Peyer's patch (tissue), 4 donors: ENCODE measurements at regions not wholly inside any gene's neighbourhood (a gene's known extent, or its start where the extent isn't known, plus 50 kb on each side); places are given as distances from the start of the nearest gene placed in this dataset.

Source experiments
- DNase-seq, 3 donors: peaks; one replicate each; pipeline ENCODE4 v3.0.0-alpha.2; 2017 to 2019
- H3K27ac ChIP-seq, 4 donors: fragments of 200-600 bp; sonication (generic); one replicate each; pipeline ENCODE4 v1.5.1; 2016 to 2019
- H3K27me3 ChIP-seq, 2 donors: fragments of 200-600 bp; sonication (generic); one replicate each; pipeline ENCODE4 v1.5.1; 2019
- H3K36me3 ChIP-seq, 3 donors: fragments of 200-600 bp; sonication (generic); one replicate each; pipeline ENCODE4 v1.5.1; 2016 to 2019
- H3K4me1 ChIP-seq, 4 donors: fragments of 200-600 bp; sonication (generic); one replicate each; pipeline ENCODE4 v1.5.1; 2016 to 2019
- H3K4me3 ChIP-seq, 4 donors: fragments of 200-600 bp; sonication (generic); 1 replicate in 3 of 4; 2 replicates in 1 of 4; pipeline ENCODE4 v1.5.1; 2016 to 2019; ENCODE audit warnings: mild to moderate bottlenecking in 1 of 4
- H3K9me3 ChIP-seq, 4 donors: fragments of 200-600 bp; sonication (generic); one replicate each; pipeline ENCODE4 v1.5.1; 2016 to 2019; ENCODE audit warnings: mild to moderate bottlenecking in 1 of 4
- POLR2A ChIP-seq, 2 donors: fragments of 450-650 bp; IDR thresholded peaks; one replicate each; pipeline ENCODE4 v1.5.1; 2017; ENCODE audit warnings: antibody characterized with exemption in 2 of 2, mild to moderate bottlenecking in 2 of 2, moderate library complexity in 2 of 2
- TF ChIP-seq, protein P1 (sequence below), 6 experiments: fragments of 450-650 bp in 4 of 6; fragments of 200-600 bp in 2 of 6; sonication (generic) in 1 of 6; IDR thresholded peaks; one replicate each; pipeline ENCODE4 v1.5.1; 2017 to 2019; ENCODE audit warnings: antibody characterized with exemption in 6 of 6, mild to moderate bottlenecking in 3 of 6, moderate library complexity in 1 of 6

DNA sequence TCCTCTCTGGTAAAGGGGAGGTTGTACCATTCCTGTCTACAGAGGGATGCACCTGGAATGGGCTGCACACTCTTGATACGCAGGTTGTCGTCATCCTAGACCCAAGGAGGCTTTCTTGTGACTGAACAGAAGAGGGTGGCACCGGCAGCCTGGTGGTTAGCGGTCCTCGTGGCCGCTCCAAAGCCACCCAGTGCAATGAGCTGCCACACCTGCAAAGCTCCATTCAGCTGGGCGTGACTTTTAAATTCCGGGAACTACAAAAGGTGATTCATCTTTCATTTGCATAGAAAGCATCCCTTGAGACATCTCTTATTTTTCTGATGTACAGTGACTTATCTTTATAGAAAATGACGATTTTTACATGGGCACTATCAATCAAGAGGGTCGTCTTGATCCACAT, 286.1 kb upstream of the IRX1 start:
- H3K4me3 ChIP-seq: no peak overlapping the region
- H3K4me1 ChIP-seq: no peaks in the 10 kb centered on the region
- TF ChIP-seq, protein P1, sequence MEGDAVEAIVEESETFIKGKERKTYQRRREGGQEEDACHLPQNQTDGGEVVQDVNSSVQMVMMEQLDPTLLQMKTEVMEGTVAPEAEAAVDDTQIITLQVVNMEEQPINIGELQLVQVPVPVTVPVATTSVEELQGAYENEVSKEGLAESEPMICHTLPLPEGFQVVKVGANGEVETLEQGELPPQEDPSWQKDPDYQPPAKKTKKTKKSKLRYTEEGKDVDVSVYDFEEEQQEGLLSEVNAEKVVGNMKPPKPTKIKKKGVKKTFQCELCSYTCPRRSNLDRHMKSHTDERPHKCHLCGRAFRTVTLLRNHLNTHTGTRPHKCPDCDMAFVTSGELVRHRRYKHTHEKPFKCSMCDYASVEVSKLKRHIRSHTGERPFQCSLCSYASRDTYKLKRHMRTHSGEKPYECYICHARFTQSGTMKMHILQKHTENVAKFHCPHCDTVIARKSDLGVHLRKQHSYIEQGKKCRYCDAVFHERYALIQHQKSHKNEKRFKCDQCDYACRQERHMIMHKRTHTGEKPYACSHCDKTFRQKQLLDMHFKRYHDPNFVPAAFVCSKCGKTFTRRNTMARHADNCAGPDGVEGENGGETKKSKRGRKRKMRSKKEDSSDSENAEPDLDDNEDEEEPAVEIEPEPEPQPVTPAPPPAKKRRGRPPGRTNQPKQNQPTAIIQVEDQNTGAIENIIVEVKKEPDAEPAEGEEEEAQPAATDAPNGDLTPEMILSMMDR (IDR thresholded peaks at IDR 0.05): no peak
- TF ChIP-seq POLR2A (IDR thresholded peaks at IDR 0.05): no peak
- DNase-seq: no peak
- no peak overlapping the region for H3K27ac ChIP-seq
- H3K27me3 ChIP-seq: no peaks in the 10 kb centered on the region
- H3K9me3 ChIP-seq: no peaks in the 10 kb centered on the region
- no peaks in the 10 kb centered on the region for H3K36me3 ChIP-seq

DNA sequence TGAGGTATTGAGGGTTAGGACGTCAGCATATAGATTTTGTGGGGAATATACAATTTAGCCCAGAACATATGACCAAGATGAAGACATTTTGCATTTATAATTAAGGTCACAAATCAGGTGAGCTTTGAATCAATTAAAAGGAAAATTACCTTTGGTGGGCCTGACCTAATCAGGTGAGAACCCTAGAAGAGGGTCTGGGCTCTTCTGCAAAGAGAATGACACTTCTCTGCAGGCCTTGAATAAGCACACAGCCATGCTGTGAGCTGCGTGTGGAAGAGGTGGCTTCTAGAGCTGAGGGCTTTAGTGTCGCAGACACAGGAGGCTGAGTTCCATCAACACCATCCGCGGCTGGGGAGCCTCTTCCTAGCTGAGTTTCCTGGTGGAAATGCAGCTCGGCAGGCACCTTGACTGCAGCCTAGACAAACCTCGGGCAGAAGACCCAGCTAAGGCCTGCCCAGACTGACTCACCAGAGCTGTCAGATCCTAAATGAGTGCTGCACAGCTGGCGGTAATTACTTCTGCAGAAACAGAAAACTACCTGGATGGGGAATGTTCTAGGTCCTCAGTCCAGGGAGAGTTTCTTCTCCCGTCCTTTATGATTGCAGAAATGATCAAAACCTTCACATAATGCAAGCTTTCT, 287.5 kb upstream of the IRX1 start:
- Histone ChIP-seq H3K27ac (no peak overlapping the region), H3K4me1 (no peaks in the 10 kb centered on the region), H3K4me3 (no peak overlapping the region), H3K27me3 (no peaks in the 10 kb centered on the region), H3K36me3 (no peaks in the 10 kb centered on the region), H3K9me3 (no peaks in the 10 kb centered on the region)
- TF ChIP-seq POLR2A (IDR thresholded peaks at IDR 0.05): no peak
- TF ChIP-seq, protein P1 (IDR thresholded peaks at IDR 0.05): no peak
- no peak for DNase-seq

GRCh38 chr5:3305432-3305831, 290.2 kb upstream of the IRX1 start:
- no peaks in the 10 kb centered on the region for H3K4me1 ChIP-seq
- H3K36me3 ChIP-seq: no peaks in the 10 kb centered on the region
- no peak overlapping the region for H3K27ac ChIP-seq
- no peaks in the 10 kb centered on the region for H3K9me3 ChIP-seq
- TF ChIP-seq, protein P1 (IDR thresholded peaks at IDR 0.05): no peak
- no peak for TF ChIP-seq POLR2A (IDR thresholded peaks at IDR 0.05)
- no peak for DNase-seq
- H3K27me3 ChIP-seq: no peaks in the 10 kb centered on the region
- H3K4me3 ChIP-seq: no peak overlapping the region

GRCh38 chr5:3304346-3304745, 291.3 kb upstream of the IRX1 start:
- no peak for DNase-seq
- H3K27ac ChIP-seq: no peak overlapping the region
- no peaks in the 10 kb centered on the region for H3K4me1 ChIP-seq
- H3K27me3 ChIP-seq: no peaks in the 10 kb centered on the region
- no peak overlapping the region for H3K4me3 ChIP-seq
- TF ChIP-seq, protein P1 (IDR thresholded peaks at IDR 0.05): no peak
- no peak for TF ChIP-seq POLR2A (IDR thresholded peaks at IDR 0.05)
- H3K9me3 ChIP-seq: no peaks in the 10 kb centered on the region
- no peaks in the 10 kb centered on the region for H3K36me3 ChIP-seq

DNA sequence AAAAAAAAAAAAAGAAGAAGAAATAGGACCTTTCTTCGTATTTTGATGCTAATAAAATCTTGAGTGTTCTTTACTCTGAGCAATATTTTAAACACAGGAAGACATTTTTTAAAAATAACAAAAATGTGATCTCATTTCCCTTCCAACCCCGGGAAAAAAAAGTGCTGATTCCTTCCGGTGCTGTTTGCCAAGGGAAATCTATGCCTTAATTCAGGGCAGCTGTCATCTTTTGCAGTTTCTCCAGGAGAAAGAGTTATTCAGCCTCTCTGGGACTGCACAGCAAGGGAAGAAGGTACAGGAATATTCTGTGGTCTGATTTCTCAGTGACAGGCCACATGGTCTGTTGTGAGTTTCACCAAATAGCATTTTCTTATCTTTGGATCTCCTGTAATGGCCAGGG, 291.9 kb upstream of the IRX1 start:
- no peak for DNase-seq
- Histone ChIP-seq H3K4me1 (no peaks in the 10 kb centered on the region), H3K36me3 (no peaks in the 10 kb centered on the region), H3K27me3 (no peaks in the 10 kb centered on the region), H3K9me3 (no peaks in the 10 kb centered on the region), H3K27ac (no peak overlapping the region), H3K4me3 (no peak overlapping the region)
- TF ChIP-seq POLR2A (IDR thresholded peaks at IDR 0.05): no peak
- TF ChIP-seq, protein P1 (IDR thresholded peaks at IDR 0.05): no peak

GRCh38 chr5:3302228-3302627, 293.4 kb upstream of the IRX1 start:
- H3K27me3 ChIP-seq: no peaks in the 10 kb centered on the region
- H3K27ac ChIP-seq: no peak overlapping the region
- TF ChIP-seq POLR2A (IDR thresholded peaks at IDR 0.05): no peak
- TF ChIP-seq, protein P1 (IDR thresholded peaks at IDR 0.05): no peak
- H3K4me3 ChIP-seq: no peak overlapping the region
- H3K9me3 ChIP-seq: no peaks in the 10 kb centered on the region
- DNase-seq: no peak
- no peaks in the 10 kb centered on the region for H3K4me1 ChIP-seq
- no peaks in the 10 kb centered on the region for H3K36me3 ChIP-seq
